Panc1 (cell line): ENCODE measurements at regions not wholly inside any gene's neighbourhood (a gene's known extent, or its start where the extent isn't known, plus 50 kb on each side); places are given as distances from the start of the nearest gene placed in this dataset.

Source experiments
- ATAC-seq: fragments of 200-7000 bp; cut with Tn5 transposase; 2 replicates; pipeline ENCODE4 v1.9.1; 2020; ENCODE audit warnings: mild to moderate bottlenecking, moderate library complexity
- BruUV-seq: library from RNA; stranded (reverse); fragments of 400-500 nt; replicated peaks from 2 replicates; lab custom pipeline; 2021; lab: Mats Ljungman, UMichigan
- CTCF ChIA-PET: fragments of 300-600 bp; sonication (Branson Sonifier 250); formaldehyde crosslinking; loops from one replicate; lab custom pipeline; 2022; ENCODE audit warnings: antibody characterized with exemption; lab: Charles Lee
- POLR2A ChIA-PET: fragments of 300-600 bp; sonication (Branson Sonifier 250); formaldehyde crosslinking; loops from one replicate; lab custom pipeline; 2022; ENCODE audit warnings: antibody characterized with exemption; lab: Charles Lee
- DNase-seq: peaks from one replicate; pipeline ENCODE4 v3.0.0-alpha.2; 2010; ENCODE audit warnings: low read depth, low spot score
- H3K27ac ChIP-seq: 2 replicates; pipeline ENCODE4 v1.5.1; 2011; ENCODE audit warnings: mild to moderate bottlenecking, low read length, inconsistent platforms
- H3K27me3 ChIP-seq: fragments of 200-500 bp; sonication (Bioruptor generic); 2 replicates; pipeline ENCODE4 v1.6.0; 2014; ENCODE audit warnings: low read length, inconsistent platforms; ENCODE audit not compliant: control insufficient read depth, insufficient read depth
- H3K36me3 ChIP-seq: fragments of 200-500 bp; sonication (Bioruptor generic); 2 replicates; pipeline ENCODE4 v1.5.1; 2014; ENCODE audit warnings: inconsistent platforms, mild to moderate bottlenecking, low read length, moderate library complexity; ENCODE audit not compliant: control insufficient read depth, insufficient read depth
- H3K4me1 ChIP-seq: 2 replicates; pipeline ENCODE4 v1.5.1; 2011; ENCODE audit warnings: inconsistent platforms, mild to moderate bottlenecking, low read length, moderate library complexity; ENCODE audit not compliant: control insufficient read depth, insufficient read depth
- H3K4me3 ChIP-seq, 2 experiments: 2 replicates each; pipeline ENCODE4 v1.5.1; 2011 to 2012; ENCODE audit warnings: low read depth in 2 of 2, low read length in 2 of 2, mild to moderate bottlenecking in 2 of 2, inconsistent platforms in 1 of 2, moderate library complexity in 1 of 2
- H3K9me3 ChIP-seq: fragments of 200-500 bp; sonication (Bioruptor generic); 2 replicates; pipeline ENCODE4 v1.5.1; 2014; ENCODE audit warnings: low read depth, mild to moderate bottlenecking, inconsistent platforms, low read length, moderate library complexity; ENCODE audit not compliant: control insufficient read depth, insufficient read depth
- CTCF ChIP-seq: fragments of 450-650 bp; IDR thresholded peaks from 2 replicates; pipeline ENCODE4 v1.5.1; 2017; ENCODE audit warnings: mild to moderate bottlenecking
- POLR2AphosphoS5 ChIP-seq: IDR thresholded peaks from 2 replicates; pipeline ENCODE4 v1.6.1; 2012; ENCODE audit warnings: mild to moderate bottlenecking, low read depth, low read length, moderate library complexity
- REST ChIP-seq, 2 experiments: IDR thresholded peaks; 2 replicates each; pipeline ENCODE4 v1.6.1; 2011 to 2012; ENCODE audit warnings: low read depth in 2 of 2, control low read depth in 1 of 2, low read length in 1 of 2, mild to moderate bottlenecking in 1 of 2, moderate library complexity in 1 of 2; ENCODE audit not compliant: insufficient read depth in 1 of 2
- SIN3A ChIP-seq: IDR thresholded peaks from 2 replicates; pipeline ENCODE4 v1.6.1; 2012; ENCODE audit warnings: low read depth, mild to moderate bottlenecking, low read length, moderate library complexity, borderline replicate concordance; ENCODE audit not compliant: insufficient read depth
- TCF7L2 ChIP-seq: IDR thresholded peaks from 2 replicates; pipeline ENCODE4 v1.6.1; 2011; ENCODE audit warnings: mild to moderate bottlenecking, low read depth, low read length, inconsistent platforms
- in situ Hi-C: cut with HindIII; loops from 2 replicates; pipeline ENCODE4 v1.10.0; 2016; ENCODE audit warnings: low sequenced_read_pairs, low pct_unique_long_range_greater_than_20kb
- intact Hi-C: fragments of 100-400 bp; cut with micrococcal nuclease; formaldehyde crosslinking; loops from one replicate; pipeline ENCODE4 v1.10.0; 2022; ENCODE audit not compliant: unreplicated experiment

- Histone ChIP-seq H3K27ac (no peak overlapping the region), H3K27me3 (peaks cover 5% of the 10 kb centered on the region; the same call in 1 of the 2 replicates), H3K9me3 (no peaks in the 10 kb centered on the region), H3K4me3 (no peak overlapping the region), H3K36me3 (no peaks in the 10 kb centered on the region), H3K4me1 (no peaks in the 10 kb centered on the region)
- BruUV-seq: no TSS peak
- POLR2A ChIA-PET: no interaction called here
- peak; percentile 41; the same call in 1 of the 2 replicates for ATAC-seq
- TF ChIP-seq POLR2AphosphoS5 (no peak), REST (IDR thresholded peaks at IDR 0.05; ENCODE audit: insufficient read depth in 1 of 2, low read depth in 2 of 2, low read length in 1 of 2) (no peak), TCF7L2 (no peak), SIN3A (no peak), CTCF (no peak)
- CTCF ChIA-PET: no interaction called here
- DNase-seq: no peak
- intact Hi-C loops: loop anchor here (5.0 to 10.0 kb wide), 2 partner anchors 370 to 1872 kb away; no protein-coding TSS in a partner anchor
- in situ Hi-C loops: no loop called here
Measured at GRCh38 chr2:41784496-41784895, 263.3 kb upstream of the PKDCC start.

GRCh38 chr2:41785251-41786022 is 262.4 kb upstream of the PKDCC start:
- no peak for DNase-seq
- no peak overlapping the region for H3K4me3 ChIP-seq
- intact Hi-C loops: loop anchor here (10.0 kb wide), 1 partner anchor 371 kb away; no protein-coding TSS in a partner anchor
- H3K9me3 ChIP-seq: no peaks in the 10 kb centered on the region
- BruUV-seq: no TSS peak
- no peak for ATAC-seq
- TF ChIP-seq CTCF (no peak), REST (IDR thresholded peaks at IDR 0.05; ENCODE audit: insufficient read depth in 1 of 2, low read depth in 2 of 2, low read length in 1 of 2) (no peak), SIN3A (no peak), POLR2AphosphoS5 (no peak), TCF7L2 (no peak)
- CTCF ChIA-PET: no interaction called here
- H3K4me1 ChIP-seq: no peaks in the 10 kb centered on the region
- no peaks in the 10 kb centered on the region for H3K36me3 ChIP-seq
- H3K27me3 ChIP-seq: peaks cover 3% of the 10 kb centered on the region; the same call in 1 of the 2 replicates
- in situ Hi-C loops: no loop called here
- POLR2A ChIA-PET: no interaction called here
- H3K27ac ChIP-seq: no peak overlapping the region
